GM18873 (cell line): ENCODE measurements at regions not wholly inside any gene's neighbourhood (a gene's known extent, or its start where the extent isn't known, plus 50 kb on each side); places are given as distances from the start of the nearest gene placed in this dataset.

ENCODE experiments used
- ATAC-seq: cut with Tn5 transposase; IDR thresholded peaks from one replicate; pipeline ENCODE4 v1.9.1; 2021; ENCODE audit warnings: mild to moderate bottlenecking, moderate library complexity, moderate number of reproducible peaks; ENCODE audit not compliant: unreplicated experiment, low FRiP score

DNA sequence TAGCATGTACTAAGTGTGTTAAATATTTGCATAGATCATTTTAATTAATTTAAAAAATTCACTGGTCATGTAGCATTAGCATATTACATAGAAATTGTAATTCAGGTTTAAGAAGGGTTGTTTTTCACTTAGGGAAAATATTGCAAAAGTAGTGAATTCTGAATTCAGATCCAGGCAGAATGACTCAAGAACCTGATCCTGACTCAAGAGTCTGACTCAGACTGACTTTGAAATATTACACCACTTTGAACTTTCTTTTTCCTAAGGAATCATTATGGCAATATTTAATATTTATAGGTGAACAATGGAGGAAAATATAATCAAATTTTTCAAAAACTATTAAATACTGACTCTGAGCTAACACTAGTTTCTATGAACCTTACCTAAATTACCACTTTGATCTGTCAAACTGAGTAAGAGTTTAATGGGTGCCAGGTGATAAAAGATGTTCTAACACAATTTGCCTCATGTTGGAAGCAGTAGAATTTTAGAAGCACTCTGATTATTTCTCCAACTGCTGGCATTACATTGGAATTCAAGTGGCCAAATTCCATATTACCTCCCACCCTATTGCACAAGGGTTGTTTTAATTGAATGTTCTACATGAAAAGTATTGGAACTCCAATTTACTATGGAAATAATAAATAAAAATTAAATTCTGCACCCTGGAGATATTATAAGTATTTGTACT, 261.6 kb downstream of the SLITRK1 start:
- ATAC-seq: no peak

DNA sequence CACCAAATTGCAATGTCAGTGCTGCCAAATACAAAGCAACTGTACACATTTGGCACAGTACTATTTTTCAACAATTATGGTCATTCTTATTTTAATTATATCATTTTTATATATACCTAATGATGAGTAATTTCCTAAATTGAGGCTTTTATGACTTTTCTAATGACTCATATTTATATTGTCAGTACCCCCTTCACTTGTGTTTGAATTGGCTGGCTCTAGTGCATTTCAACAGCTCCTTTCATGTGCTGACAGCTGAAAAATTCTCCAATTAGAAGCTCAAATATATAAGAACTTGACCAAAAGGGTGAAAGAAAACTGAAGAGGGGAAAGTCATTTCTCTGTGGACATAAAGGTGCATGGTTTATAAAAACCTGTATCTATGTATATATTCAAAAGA, 263.3 kb downstream of the SLITRK1 start:
- no peak for ATAC-seq

DNA sequence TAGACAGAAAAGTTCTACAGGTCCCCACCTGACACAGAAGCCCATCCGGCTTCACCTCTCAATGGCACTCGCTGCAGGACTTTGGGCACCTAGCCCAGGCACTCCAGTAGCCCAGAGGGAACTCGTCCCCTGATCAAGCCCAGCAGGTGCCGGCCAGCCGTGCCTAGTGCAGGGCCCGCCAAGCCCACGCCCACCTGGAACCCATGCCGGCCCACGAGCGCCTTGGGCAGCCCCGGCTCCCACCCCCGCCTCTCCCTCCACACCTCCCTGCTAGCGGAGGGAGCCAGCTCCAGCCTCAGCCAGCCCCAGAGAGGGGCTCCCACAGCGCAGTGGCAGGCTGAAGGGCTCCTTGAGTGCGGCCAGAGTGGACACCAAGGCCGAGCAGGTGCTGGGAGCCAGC, 268.8 kb downstream of the SLITRK1 start:
- no peak for ATAC-seq

- no peak for ATAC-seq
Measured at GRCh38 chr13:83601539-83601938, 280.7 kb downstream of the SLITRK1 start.

- ATAC-seq: no peak
Measured at GRCh38 chr13:83592095-83592494, 290.2 kb downstream of the SLITRK1 start.

GRCh38 chr13:83589814-83590213, 292.5 kb downstream of the SLITRK1 start:
- no peak for ATAC-seq

- no peak for ATAC-seq
Measured at GRCh38 chr13:83577183-83577582, 305.1 kb downstream of the SLITRK1 start.

GRCh38 chr13:83568019-83568418, 314.3 kb downstream of the SLITRK1 start:
- no peak for ATAC-seq

DNA sequence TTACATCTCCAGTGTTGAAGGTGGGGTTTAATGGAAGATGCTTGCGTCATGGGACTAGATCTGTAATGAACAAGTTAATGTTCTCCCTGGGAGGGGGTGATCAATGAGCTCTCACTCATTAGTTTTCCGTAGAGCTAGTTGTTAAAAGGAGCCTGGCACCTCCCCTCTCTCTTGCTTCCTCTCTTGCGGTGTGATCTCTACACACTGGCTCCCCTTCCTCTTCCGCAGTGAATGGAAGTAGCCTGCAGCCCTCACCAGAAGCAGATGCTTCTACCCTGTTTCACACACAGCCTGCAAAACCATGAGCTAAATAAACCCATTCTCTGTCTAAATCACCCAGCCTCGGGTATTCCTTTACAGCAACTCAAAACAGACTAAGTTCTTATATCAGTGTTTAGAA, 318.8 kb downstream of the SLITRK1 start:
- no peak for ATAC-seq

DNA sequence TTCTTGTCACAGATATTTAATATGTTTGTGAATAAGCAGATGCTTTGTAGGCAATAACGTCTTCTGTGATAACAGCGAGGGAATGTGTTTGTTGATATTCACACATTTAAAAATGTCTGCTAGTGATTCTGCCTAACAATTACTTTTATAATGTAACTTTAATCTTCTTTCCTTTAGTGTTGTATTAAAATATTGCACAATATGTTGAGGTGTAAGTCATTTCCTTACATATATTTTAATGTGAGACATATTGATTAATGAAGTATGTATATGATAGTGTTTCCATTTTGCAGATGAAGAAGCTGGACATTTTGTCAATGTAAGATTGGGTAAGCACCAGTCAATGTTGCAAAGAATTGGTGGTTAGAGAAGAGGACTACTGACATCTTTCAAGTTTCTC, 324.4 kb downstream of the SLITRK1 start:
- ATAC-seq: no peak

DNA sequence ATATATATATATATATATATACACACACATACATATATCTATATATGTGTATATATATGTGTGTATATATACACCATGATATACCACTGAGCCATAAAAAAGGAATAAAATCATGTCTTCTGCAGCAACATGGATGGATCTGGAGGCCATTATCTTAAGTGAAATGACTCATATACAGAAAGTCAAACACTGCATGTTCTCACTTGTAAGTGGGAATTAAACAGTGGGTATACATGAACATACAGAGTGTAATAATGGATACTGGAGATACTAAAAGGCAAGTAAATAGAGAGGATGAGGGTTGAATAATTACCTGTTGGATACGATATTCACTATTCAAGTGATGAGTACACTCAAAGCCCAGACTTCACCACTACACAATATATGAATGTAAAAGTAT, 332.6 kb downstream of the SLITRK1 start:
- no peak for ATAC-seq

DNA sequence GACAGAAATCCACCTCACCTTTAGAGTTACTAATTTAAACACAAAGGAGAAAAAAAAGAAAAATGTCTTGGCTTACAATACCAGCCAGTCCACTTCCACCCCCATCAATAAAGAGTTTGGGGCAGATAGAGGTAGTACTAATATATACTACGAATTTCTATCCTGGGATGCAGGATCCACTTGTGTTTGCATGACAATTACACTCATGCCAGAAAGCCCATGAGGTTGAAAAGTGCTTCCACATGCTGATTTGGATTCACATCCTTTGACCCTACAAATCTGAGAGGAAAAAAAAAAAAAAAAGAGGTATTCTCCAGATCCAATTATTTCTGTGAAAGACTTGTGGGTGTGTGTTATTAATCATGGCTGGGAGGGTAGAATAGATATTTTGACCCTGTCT, 335.2 kb downstream of the SLITRK1 start:
- ATAC-seq: no peak

DNA sequence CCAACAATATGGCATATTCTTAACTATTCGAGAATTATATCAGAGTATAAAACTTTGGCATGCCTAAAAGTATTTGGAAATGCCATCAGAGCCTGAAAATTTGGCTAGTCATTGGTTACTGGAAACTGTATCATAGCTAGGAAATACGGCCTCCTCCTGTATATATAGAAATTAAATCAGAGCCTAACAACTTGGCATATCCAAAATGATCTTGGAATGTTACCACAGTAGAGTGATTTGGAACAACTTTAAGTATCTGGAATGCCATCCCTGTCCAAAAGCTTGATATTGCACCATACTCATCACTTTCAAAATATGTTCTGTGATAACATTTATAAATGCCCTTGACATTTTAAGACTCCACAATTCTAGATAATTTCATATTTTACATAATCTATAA, 335.8 kb downstream of the SLITRK1 start:
- no peak for ATAC-seq

- no peak for ATAC-seq
Measured at GRCh38 chr13:83538636-83539035, 343.6 kb downstream of the SLITRK1 start.

- ATAC-seq: no peak
Measured at GRCh38 chr13:83536941-83537340, 345.3 kb downstream of the SLITRK1 start.

DNA sequence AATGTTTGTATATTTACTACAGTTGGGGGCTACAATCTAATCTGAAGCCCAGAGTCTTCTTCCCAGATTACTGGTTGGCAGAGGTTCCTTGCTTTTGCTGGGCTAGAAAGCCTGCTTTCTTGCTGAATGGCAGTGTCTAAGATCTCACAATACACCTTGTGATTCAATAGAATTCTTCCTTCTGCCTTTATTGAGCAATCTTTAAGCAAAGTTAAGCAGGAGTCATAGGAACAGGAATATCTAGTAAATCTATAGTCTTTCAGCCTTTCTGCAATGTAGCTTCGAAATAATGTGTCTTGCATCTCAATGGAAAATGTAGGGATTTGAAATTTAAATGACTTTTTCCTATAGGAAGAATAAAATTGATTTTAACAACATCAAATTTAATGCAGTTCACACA, 346.1 kb downstream of the SLITRK1 start:
- no peak for ATAC-seq

GRCh38 chr13:83532809-83533208, 349.5 kb downstream of the SLITRK1 start:
- no peak for ATAC-seq

DNA sequence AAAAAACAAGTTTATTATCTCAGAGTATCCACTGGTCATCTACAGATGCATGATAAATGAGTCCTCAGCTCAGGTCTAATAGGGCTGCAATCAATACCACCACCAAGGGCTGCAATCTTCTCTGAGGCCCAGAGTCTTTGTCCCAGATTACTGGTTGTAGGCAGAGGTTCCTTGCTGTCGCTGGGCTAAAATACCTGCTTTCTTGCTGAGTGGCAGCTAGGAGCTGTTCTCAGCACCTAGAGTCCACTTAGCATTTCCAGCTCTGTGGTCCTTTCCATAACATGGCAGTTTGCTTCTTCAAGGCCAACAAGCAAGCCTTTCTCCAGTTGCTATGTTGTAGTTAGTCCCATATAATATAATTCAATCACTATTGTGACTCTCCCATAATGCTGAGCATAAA, 351.3 kb downstream of the SLITRK1 start:
- ATAC-seq: no peak

- ATAC-seq: no peak
Measured at GRCh38 chr13:83516781-83517180, 365.5 kb downstream of the SLITRK1 start.

- ATAC-seq: no peak
Measured at GRCh38 chr13:83515268-83516015, 366.8 kb downstream of the SLITRK1 start.

DNA sequence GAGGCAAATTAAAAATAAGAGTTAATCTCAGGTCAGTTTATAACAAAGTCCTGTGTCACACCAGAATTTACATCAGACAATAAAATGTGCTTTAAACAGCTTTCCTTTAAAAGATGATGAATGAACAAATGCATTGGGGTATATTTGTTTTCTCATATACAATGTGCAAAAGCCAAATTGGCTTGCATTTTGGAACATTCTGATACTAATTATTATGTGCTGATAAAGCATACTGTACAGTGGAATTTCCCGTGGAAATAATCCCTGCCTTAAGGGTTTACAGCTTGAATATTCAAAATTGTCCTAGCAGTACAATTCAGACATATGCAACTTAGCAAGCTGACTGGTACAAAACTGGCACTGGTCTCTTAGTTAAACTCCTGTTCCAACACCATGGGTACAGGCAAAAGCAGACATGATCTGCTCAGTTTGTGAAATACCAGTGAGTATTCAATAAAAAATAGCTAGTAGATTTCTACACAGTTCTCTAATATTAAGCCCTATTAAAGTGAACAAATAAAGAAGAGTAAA, 373.4 kb downstream of the SLITRK1 start:
- no peak for ATAC-seq

GRCh38 chr13:83503424-83503823, 378.9 kb downstream of the SLITRK1 start:
- no peak for ATAC-seq
